OCI-LY7 (cell line): ENCODE measurements at regions not wholly inside any gene's neighbourhood (a gene's known extent, or its start where the extent isn't known, plus 50 kb on each side); places are given as distances from the start of the nearest gene placed in this dataset.

Experiments
- BruUV-seq: library from RNA; stranded (reverse); fragments of 400-500 nt; replicated peaks from 2 replicates; lab custom pipeline; 2021; lab: Mats Ljungman, UMichigan
- CTCF ChIA-PET: fragments of 300-600 bp; sonication (Branson Sonifier 250); formaldehyde crosslinking; loops from one replicate; lab custom pipeline; 2022; ENCODE audit warnings: antibody characterized with exemption; ENCODE audit not compliant: unreplicated experiment; lab: Charles Lee
- POLR2A ChIA-PET: fragments of 300-600 bp; sonication (Branson Sonifier 250); formaldehyde crosslinking; loops from one replicate; lab custom pipeline; 2022; ENCODE audit warnings: antibody characterized with exemption; lab: Charles Lee
- DNase-seq: peaks from one replicate; pipeline ENCODE4 v3.0.0-alpha.2; 2015; ENCODE audit warnings: low spot score
- H2AFZ ChIP-seq: fragments of 200-600 bp; sonication (generic), shearing (Covaris generic); 2 replicates; pipeline ENCODE4 v1.6.1; 2014; ENCODE audit warnings: mild to moderate bottlenecking, antibody characterized with exemption, low read length, moderate library complexity
- H3K27ac ChIP-seq: fragments of 200-600 bp; sonication (generic); 2 replicates; pipeline ENCODE4 v1.5.1; 2014; ENCODE audit warnings: mixed run types, low read depth, mild to moderate bottlenecking, moderate library complexity, low read length, inconsistent platforms; ENCODE audit not compliant: poor library complexity, severe bottlenecking
- H3K36me3 ChIP-seq: fragments of 200-600 bp; sonication (generic); 2 replicates; pipeline ENCODE4 v1.6.1; 2014; ENCODE audit warnings: mild to moderate bottlenecking, antibody characterized with exemption, low read length, moderate library complexity, mixed read lengths; ENCODE audit not compliant: insufficient read depth
- H3K4me1 ChIP-seq: fragments of 200-600 bp; sonication (generic); 2 replicates; pipeline ENCODE4 v1.5.1; 2014; ENCODE audit warnings: mild to moderate bottlenecking, low read length; ENCODE audit not compliant: insufficient read depth, poor library complexity, severe bottlenecking
- H3K4me2 ChIP-seq: fragments of 200-600 bp; sonication (generic); 2 replicates; pipeline ENCODE4 v1.6.1; 2014; ENCODE audit warnings: mild to moderate bottlenecking, low read length
- H3K4me3 ChIP-seq: fragments of 200-600 bp; sonication (generic); 2 replicates; pipeline ENCODE4 v1.5.1; 2014; ENCODE audit warnings: mild to moderate bottlenecking, low read depth, low read length; ENCODE audit not compliant: poor library complexity, severe bottlenecking
- H3K79me2 ChIP-seq: fragments of 200-600 bp; sonication (generic); 2 replicates; pipeline ENCODE4 v1.6.1; 2016; ENCODE audit warnings: low read depth, mild to moderate bottlenecking, low read length, moderate library complexity, mixed read lengths; ENCODE audit not compliant: insufficient read depth
- H3K9me2 ChIP-seq: fragments of 200-600 bp; sonication (generic); 2 replicates; pipeline ENCODE4 v1.6.1; 2016; ENCODE audit warnings: mild to moderate bottlenecking, low read length, mixed read lengths; ENCODE audit not compliant: insufficient read depth
- H3K9me3 ChIP-seq: fragments of 200-600 bp; sonication (generic); 2 replicates; pipeline ENCODE4 v1.6.1; 2014; ENCODE audit warnings: mild to moderate bottlenecking, mixed run types, low read length, mixed read lengths
- H4K20me1 ChIP-seq: fragments of 200-600 bp; sonication (generic); 2 replicates; pipeline ENCODE4 v1.6.1; 2014; ENCODE audit warnings: mild to moderate bottlenecking, antibody characterized with exemption, low read length, moderate library complexity, mixed read lengths; ENCODE audit not compliant: insufficient read depth
- EZH2phosphoT487 ChIP-seq: fragments of 200-600 bp; sonication (generic); IDR thresholded peaks from 2 replicates; pipeline ENCODE4 v1.6.1; 2018; ENCODE audit warnings: low read depth, borderline replicate concordance, mild to moderate bottlenecking, mixed run types, antibody characterized with exemption, low read length, moderate library complexity, mixed read lengths
- intact Hi-C: fragments of 100-400 bp; cut with micrococcal nuclease; formaldehyde crosslinking; loops from one replicate; pipeline ENCODE4 v1.10.0; 2022; ENCODE audit not compliant: unreplicated experiment
- TF ChIP-seq, protein P1 (sequence below): fragments of 200-600 bp; sonication (generic); conservative IDR thresholded peaks from 2 replicates; pipeline ENCODE4 v1.5.1; 2014; ENCODE audit warnings: mild to moderate bottlenecking, antibody characterized with exemption, low read length, moderate library complexity, mixed read lengths

DNA sequence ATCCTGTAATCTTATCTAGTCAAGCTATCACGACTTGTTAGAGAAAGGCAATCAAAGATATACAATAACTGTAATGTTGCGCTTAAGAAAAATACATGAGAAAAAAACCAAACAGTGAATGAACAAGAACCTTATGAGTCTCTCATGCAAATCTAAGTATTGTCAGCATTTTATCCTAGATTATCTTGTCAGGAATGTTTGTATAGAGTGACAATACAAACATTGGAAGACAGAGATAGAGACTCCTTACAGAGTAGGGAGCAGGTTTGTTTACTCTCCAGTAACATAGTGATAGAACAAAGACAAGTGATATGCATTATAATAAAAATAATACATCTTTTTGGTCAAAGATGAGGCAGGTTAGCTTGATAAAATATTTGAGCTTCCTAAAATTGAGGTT, 444.8 kb downstream of the SLITRK5 start:
- intact Hi-C loops = no loop called here
- Histone ChIP-seq H3K4me3 (no peak overlapping the region), H3K27ac (no peak overlapping the region), H3K4me1 (no peaks in the 10 kb centered on the region), H3K79me2 (no peaks in the 10 kb centered on the region), H2AFZ (no peak overlapping the region), H3K4me2 (no peak overlapping the region), H4K20me1 (no peaks in the 10 kb centered on the region), H3K36me3 (no peaks in the 10 kb centered on the region), H3K9me3 (no peaks in the 10 kb centered on the region), H3K9me2 (no peaks in the 10 kb centered on the region)
- ChIA-PET POLR2A (interaction anchor here (0.6 to 0.9 kb wide), 2 partner anchors 51 to 1056 kb away, joined by 3 to 4 read pairs; no protein-coding TSS in a partner anchor), CTCF (no interaction called here)
- no peak for DNase-seq
- BruUV-seq = no TSS peak
- no peak for TF ChIP-seq EZH2phosphoT487
- TF ChIP-seq, protein P1, sequence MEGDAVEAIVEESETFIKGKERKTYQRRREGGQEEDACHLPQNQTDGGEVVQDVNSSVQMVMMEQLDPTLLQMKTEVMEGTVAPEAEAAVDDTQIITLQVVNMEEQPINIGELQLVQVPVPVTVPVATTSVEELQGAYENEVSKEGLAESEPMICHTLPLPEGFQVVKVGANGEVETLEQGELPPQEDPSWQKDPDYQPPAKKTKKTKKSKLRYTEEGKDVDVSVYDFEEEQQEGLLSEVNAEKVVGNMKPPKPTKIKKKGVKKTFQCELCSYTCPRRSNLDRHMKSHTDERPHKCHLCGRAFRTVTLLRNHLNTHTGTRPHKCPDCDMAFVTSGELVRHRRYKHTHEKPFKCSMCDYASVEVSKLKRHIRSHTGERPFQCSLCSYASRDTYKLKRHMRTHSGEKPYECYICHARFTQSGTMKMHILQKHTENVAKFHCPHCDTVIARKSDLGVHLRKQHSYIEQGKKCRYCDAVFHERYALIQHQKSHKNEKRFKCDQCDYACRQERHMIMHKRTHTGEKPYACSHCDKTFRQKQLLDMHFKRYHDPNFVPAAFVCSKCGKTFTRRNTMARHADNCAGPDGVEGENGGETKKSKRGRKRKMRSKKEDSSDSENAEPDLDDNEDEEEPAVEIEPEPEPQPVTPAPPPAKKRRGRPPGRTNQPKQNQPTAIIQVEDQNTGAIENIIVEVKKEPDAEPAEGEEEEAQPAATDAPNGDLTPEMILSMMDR = no peak

DNA sequence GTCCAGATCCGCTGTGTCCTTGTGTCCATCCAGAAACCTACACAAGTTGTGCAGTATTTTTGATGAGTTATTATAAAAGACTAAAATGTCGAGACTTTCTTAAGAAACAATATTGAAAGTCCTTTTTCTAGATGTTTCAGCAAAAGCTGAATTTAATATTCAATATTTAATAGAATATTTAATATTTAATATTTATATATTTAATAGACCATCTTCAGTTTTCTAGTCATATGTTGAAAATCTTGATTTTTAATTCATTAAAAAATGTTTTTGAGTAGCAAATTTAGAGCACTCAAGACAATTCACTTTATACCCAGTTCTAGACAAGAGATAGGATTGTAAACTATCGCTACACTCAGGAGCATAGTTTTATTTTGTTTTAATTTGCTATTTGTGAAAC, 447.8 kb downstream of the SLITRK5 start:
- no peaks in the 10 kb centered on the region for H4K20me1 ChIP-seq
- no peaks in the 10 kb centered on the region for H3K79me2 ChIP-seq
- no peaks in the 10 kb centered on the region for H3K4me1 ChIP-seq
- no peaks in the 10 kb centered on the region for H3K9me2 ChIP-seq
- no peak overlapping the region for H3K4me2 ChIP-seq
- CTCF ChIA-PET = no interaction called here
- H3K9me3 ChIP-seq = no peaks in the 10 kb centered on the region
- H2AFZ ChIP-seq = no peak overlapping the region
- BruUV-seq = no TSS peak
- TF ChIP-seq EZH2phosphoT487 = no peak
- TF ChIP-seq, protein P1 = no peak
- POLR2A ChIA-PET = interaction anchor here (1.0 kb wide), 1 partner anchor 22 kb away, joined by 3 read pairs; no protein-coding TSS in a partner anchor
- H3K4me3 ChIP-seq = no peak overlapping the region
- H3K27ac ChIP-seq = no peak overlapping the region
- no peak for DNase-seq
- intact Hi-C loops = no loop called here
- no peaks in the 10 kb centered on the region for H3K36me3 ChIP-seq

DNA sequence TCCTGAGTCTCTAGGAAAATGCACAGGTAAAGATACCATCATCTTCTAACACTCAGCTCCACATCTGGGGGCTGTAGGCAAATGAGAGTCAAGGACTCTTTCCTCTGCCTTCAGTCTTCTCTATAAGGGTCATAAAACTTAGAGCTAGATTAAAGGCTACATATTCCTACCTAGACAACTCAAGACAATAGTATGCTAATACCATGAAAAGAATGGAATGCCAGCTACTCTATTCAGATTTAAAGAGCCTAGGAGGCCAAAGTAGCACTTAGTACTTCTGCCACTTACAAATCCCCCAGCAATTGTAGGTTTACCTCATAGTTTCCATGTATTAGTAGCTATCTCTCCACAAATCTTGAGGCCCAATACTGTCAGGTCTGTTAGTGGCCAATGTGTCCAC, 453.0 kb downstream of the SLITRK5 start:
- no peaks in the 10 kb centered on the region for H3K9me2 ChIP-seq
- H3K79me2 ChIP-seq = no peaks in the 10 kb centered on the region
- CTCF ChIA-PET = no interaction called here
- no peak overlapping the region for H2AFZ ChIP-seq
- H3K27ac ChIP-seq = no peak overlapping the region
- intact Hi-C loops = no loop called here
- H3K9me3 ChIP-seq = no peaks in the 10 kb centered on the region
- no peaks in the 10 kb centered on the region for H3K36me3 ChIP-seq
- H3K4me2 ChIP-seq = no peak overlapping the region
- no peak overlapping the region for H3K4me3 ChIP-seq
- DNase-seq = no peak
- no peaks in the 10 kb centered on the region for H4K20me1 ChIP-seq
- TF ChIP-seq, protein P1 = no peak
- no peak for TF ChIP-seq EZH2phosphoT487
- H3K4me1 ChIP-seq = no peaks in the 10 kb centered on the region
- POLR2A ChIA-PET = interaction anchor here (0.6 to 1.1 kb wide), 2 partner anchors 10 to 18 kb away, joined by 3 to 4 read pairs; no protein-coding TSS in a partner anchor
- no TSS peak for BruUV-seq
